IMR-90 (cell line): ENCODE measurements at regions not wholly inside any gene's neighbourhood (a gene's known extent, or its start where the extent isn't known, plus 50 kb on each side); places are given as distances from the start of the nearest gene placed in this dataset.

Source experiments
- BHLHE40 ChIP-seq: fragments of 150-350 bp; IDR thresholded peaks from 2 replicates; pipeline ENCODE4 v1.6.1; 2016; ENCODE audit warnings: mild to moderate bottlenecking, low read depth, low read length
- CEBPB ChIP-seq: IDR thresholded peaks from 2 replicates; pipeline ENCODE4 v1.6.1; 2012; ENCODE audit warnings: low read depth, low read length, improper control_type of control experiment
- CTCF ChIP-seq: conservative IDR thresholded peaks from 2 replicates; pipeline ENCODE4 v1.5.1; 2012; ENCODE audit warnings: mild to moderate bottlenecking, low read depth, low read length, improper control_type of control experiment
- ELK1 ChIP-seq: fragments of 150-350 bp; IDR thresholded peaks from 2 replicates; pipeline ENCODE4 v1.6.1; 2016; ENCODE audit warnings: low read depth, mild to moderate bottlenecking, low read length, moderate library complexity, borderline replicate concordance
- MAFK ChIP-seq: IDR thresholded peaks from 2 replicates; pipeline ENCODE4 v1.6.1; 2012; ENCODE audit warnings: low read depth, low read length, improper control_type of control experiment
- MAZ ChIP-seq: IDR thresholded peaks from 2 replicates; pipeline ENCODE4 v1.6.1; 2012; ENCODE audit warnings: low read depth, mild to moderate bottlenecking, low read length, improper control_type of control experiment, moderate library complexity, borderline replicate concordance
- MXI1 ChIP-seq: IDR thresholded peaks from 2 replicates; pipeline ENCODE4 v1.6.1; 2012; ENCODE audit warnings: low read depth, mild to moderate bottlenecking, low read length, moderate library complexity, borderline replicate concordance
- NFE2L2 ChIP-seq: fragments of 150-350 bp; IDR thresholded peaks from 2 replicates; pipeline ENCODE4 v1.6.1; 2016; ENCODE audit warnings: low read depth, mild to moderate bottlenecking, low read length
- POLR2A ChIP-seq: IDR thresholded peaks from 2 replicates; pipeline ENCODE4 v1.6.1; 2012; ENCODE audit warnings: mild to moderate bottlenecking, low read depth, low read length
- RAD21 ChIP-seq: IDR thresholded peaks from 2 replicates; pipeline ENCODE4 v1.6.1; 2012; ENCODE audit warnings: low read length, improper control_type of control experiment
- RCOR1 ChIP-seq: IDR thresholded peaks from 2 replicates; pipeline ENCODE4 v1.6.1; 2012; ENCODE audit warnings: mild to moderate bottlenecking, low read length, improper control_type of control experiment; ENCODE audit not compliant: insufficient replicate concordance
- RFX5 ChIP-seq: IDR thresholded peaks from 2 replicates; pipeline ENCODE4 v1.8.0; 2012; ENCODE audit warnings: low read depth, mild to moderate bottlenecking, low read length, moderate library complexity
- SMC3 ChIP-seq: fragments of 150-350 bp; IDR thresholded peaks from 2 replicates; pipeline ENCODE4 v1.6.1; 2016; ENCODE audit warnings: low read depth, mild to moderate bottlenecking, antibody characterized with exemption, low read length, moderate library complexity
- USF2 ChIP-seq: fragments of 150-350 bp; IDR thresholded peaks from 2 replicates; pipeline ENCODE4 v1.6.1; 2017; ENCODE audit warnings: mild to moderate bottlenecking, antibody characterized with exemption, low read length, low read depth

- TF ChIP-seq NFE2L2 (no peak), RAD21 (no peak), CEBPB (no peak), CTCF (no peak), USF2 (no peak), POLR2A (no peak), BHLHE40 (no peak), SMC3 (no peak), MAZ (no peak), MXI1 (no peak), MAFK (no peak), ELK1 (no peak), RFX5 (no peak), RCOR1 (no peak)
Observed at GRCh38 chr12:60191271-60191670, 595.4 kb downstream of the SLC16A7 start.
